GM21717 (cell line): ENCODE measurements at regions not wholly inside any gene's neighbourhood (a gene's known extent, or its start where the extent isn't known, plus 50 kb on each side); places are given as distances from the start of the nearest gene placed in this dataset.

ENCODE experiments used
- ATAC-seq: cut with Tn5 transposase; IDR thresholded peaks from one replicate; pipeline ENCODE4 v1.9.1; 2021; ENCODE audit warnings: mild to moderate bottlenecking, moderate library complexity; ENCODE audit not compliant: unreplicated experiment

DNA sequence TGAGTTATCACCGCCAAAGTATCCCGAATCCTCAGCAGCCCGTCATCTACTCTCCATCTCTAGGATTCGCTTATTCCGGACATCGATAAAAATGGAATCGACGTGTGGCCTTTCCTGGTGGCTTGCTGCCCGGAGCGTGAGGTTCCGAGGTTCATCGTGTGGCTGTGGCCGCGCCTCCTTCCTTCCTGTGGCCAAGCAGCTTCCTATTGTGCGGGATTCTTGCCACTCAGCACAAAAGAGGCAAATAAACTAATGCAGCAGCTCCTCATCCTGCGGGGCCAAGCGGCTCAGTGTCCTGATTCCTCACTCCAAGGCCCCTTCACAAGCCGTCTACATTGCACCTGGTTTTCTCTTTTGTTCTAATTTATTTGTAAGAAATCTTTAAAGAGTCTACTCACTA lies 800.9 kb downstream of the CDH9 start:
- ATAC-seq, result no peak

DNA sequence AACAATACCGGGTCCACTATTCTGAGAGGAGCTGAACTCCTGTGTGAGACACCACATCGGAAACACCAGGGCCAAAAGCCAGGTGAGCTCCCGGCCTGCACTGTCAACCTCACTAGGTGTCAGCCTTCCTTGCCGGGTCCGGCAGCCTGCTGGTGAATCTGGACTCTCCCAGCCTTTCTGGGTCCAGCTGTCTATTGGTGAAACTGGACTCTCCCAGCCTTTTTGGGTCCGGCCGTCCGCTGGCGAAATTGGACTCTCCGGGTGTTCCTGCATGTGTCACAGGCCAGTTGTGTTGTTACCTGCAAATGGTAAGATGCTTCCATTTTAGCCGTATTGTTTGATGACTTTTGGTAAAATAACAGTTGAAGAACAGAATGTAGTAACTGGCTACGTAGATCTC lies 801.5 kb downstream of the CDH9 start:
- no peak for ATAC-seq

DNA sequence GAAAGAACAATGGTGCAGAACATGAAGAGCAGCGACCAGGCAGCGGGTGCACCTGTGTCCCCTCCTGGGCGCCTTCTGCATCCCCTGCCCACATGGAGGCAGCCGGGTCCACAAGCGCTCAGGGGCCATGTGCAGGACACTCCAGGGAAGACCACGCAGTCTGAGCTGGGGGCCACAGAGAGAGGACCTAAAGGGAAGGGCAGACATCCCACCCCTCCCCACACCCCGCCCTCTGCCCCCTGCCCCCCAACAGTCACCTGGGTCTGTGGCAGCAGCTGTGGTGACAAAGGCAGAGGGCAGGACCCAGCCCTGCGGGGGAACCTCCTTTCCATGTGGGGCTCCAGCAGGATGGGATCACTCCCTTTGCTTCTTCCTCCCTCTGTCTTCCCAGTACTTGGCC lies 805.7 kb downstream of the CDH9 start:
- no peak for ATAC-seq

DNA sequence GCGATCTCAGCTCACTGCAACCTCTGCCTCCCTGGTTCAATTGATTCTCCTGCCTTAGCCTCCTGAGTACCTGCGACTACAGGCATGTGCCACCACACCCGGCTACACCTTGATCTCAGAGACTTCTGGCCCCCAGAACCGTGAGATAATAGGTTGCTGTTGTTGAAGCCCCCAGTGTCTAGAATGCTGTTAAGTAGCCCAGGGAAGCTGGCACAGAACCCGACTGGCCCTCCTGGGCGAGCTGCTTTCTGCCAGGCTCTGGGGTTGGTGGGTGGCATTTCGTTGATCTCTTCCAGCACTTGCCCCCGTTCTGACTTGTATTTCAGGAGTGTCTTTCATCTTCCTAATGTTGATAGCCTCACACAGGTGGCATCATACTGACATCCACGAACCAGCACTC lies 807.1 kb downstream of the CDH9 start:
- no peak for ATAC-seq

DNA sequence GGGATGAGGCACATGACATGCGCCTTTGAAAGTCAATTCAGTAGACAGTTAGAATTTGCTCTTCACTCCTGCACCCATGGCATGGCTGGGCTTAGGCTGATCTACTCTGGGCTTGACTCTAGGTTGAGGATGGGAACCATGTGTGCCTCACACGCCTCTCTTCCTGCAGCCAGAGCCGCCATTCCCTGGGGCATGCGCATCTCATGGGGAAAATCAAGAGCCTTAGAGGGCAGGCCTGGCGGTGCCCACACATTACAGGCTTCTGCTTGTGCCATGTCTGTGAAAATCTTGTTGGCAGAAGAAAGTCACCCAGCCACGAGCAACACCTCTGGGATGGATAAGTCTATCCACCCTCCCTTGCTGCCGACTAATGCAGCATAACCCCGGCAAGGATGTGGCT lies 808.5 kb downstream of the CDH9 start:
- no peak for ATAC-seq

DNA sequence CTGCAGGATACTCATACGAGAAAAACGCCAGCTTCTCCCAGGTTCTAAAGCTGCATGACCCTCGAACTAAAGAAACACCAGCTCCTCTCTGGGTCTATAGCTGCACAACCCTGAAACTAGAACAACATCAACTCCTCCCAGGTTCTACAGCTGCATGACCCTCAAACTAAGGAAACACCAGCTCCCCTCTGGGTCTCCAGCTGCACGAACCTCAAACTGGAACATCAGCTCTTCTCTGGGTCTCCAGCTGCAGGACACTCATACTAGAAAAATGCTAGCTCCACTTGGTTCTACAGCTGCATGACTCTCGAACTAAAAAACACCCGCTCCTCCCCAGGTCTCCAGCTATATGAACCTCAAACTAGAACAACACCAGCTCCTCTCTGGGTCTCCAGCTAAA lies 811.1 kb downstream of the CDH9 start:
- no peak for ATAC-seq

DNA sequence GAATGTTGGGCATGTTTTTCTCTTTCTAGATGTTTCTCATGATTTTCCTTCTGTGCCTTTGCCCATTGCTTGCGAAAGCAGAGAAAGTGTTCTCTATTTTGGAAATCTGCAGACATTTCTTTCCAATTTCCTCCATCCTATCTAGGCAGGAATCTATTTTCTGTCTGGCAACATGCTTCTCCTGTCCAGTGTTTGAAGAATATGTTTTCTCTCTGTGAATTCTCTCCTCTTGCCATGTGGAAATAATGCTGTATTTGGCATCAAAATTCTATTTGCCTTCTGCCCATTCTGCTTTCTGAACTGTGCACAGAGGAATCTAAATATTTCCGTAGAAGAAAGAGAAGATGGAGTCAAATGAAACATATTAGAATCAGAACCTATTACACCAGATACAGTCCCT lies 833.3 kb downstream of the CDH9 start:
- ATAC-seq, result no peak

DNA sequence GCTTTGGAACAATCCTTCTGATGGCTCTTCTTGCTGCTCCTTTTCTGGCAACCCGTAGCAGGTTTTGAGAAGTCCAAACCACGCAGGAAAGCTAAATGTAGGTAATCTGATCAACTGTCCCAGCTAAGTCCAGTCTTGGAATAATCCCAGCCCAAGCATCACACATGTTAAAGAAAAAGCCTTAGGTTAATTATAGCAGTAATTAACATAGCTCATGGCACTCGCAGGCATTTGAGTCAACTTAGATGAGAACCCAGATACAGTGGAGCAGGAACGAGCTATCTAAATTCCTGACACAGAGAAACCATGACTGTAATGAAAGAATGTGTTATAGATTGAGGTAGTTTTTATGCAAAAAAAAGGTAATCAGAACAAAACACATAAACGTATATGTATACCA lies 844.8 kb downstream of the CDH9 start:
- no peak for ATAC-seq

DNA sequence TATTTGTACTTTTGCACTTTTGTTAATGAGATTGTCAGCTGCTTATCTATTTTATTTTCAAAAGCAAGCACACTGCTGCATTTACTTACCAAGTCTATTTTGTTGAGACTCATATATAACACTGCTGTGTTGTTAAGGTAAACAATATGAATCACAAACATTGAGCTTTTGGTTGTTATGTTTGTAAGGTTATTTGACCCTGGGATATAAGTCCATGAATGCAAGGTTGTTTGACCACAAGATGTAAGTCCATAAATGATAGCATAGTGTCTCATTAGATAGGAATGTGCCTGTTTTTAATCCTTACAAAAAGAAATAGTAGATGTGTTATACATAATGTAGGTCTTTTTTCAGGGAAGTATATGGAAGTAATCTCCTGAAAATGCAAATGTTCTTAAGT lies 845.9 kb downstream of the CDH9 start:
- ATAC-seq, result no peak

DNA sequence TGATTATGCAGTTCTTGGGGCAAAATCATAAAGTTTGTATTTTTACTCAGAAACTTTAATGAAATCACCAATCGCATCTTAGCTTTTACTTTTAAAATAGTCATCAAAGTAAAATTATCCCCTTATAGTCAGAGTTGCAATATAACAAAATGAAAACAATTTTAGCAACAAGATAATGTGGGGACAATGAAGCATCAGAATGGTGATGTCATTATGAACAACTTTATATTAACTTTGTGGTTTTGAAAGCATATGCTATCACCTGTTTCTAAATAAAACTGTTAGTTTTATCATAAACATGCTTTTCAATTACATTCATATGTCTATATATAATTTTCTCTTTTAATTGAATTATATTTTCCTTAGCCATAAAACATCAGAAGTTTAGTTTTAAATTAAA lies 856.8 kb downstream of the CDH9 start:
- ATAC-seq, result no peak

DNA sequence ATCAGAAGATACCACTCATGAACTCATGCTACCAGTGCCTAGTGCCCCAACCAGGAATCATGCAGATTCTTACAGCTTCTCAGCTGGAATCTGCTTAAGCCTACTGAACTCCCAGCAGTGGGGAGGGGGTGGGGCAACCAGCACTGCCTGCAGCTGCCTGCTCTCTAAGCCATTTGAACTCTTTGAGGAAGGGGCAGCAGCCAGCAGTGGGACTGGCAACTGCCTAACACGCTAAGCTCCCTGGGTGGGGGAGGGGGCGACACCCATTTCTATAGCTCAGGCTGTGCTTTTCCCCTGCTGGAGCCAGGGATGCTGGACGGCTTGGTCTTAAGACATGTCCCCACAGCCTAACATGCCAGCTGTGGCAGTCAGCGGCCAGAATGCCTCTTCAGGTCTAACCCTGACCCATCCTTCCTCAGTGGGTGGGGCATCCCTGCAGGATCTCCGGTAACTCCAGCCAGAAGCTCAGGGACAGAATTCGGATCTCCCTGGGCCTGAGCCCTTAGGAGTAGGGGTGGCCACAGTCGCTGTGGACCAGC lies 889.7 kb downstream of the CDH9 start:
- ATAC-seq, result no peak

DNA sequence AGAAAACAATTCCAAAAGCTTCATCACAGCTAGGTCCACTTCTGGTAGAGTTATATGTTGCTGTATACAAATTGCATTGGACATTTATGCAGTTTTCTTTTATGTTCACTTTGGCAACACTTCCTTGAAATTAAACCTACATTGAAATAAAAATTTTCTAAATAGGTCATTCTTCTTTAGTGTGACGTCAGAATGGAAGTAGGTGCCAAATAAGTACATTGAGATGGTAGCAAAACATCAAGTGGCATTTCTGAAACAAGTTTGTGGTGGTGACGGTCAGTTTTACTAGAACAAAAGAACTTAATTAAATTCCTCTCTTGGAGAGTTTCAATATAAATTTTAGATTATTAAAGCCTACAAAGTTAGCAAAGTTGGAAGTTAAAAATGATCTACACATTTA lies 895.1 kb downstream of the CDH9 start:
- no peak for ATAC-seq

DNA sequence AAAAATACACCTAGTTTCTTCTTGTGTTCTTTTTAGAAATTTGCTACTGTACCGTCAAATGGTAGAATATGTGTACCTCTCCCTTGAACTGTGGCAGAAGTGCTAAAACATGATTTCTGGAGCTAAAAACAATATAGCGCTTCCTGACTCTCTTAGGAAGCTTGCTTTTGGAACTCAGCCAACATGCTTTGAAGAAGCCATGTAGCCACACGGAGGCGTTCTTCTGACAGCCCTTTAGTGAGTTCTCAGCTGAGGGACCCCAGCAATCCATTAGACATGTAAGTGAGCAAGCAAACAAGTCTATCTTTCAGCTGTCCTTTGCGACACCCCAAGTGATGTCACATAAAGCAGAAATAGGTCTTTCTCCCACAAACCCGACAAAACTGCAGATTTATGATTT lies 917.0 kb downstream of the CDH9 start:
- ATAC-seq, result no peak

DNA sequence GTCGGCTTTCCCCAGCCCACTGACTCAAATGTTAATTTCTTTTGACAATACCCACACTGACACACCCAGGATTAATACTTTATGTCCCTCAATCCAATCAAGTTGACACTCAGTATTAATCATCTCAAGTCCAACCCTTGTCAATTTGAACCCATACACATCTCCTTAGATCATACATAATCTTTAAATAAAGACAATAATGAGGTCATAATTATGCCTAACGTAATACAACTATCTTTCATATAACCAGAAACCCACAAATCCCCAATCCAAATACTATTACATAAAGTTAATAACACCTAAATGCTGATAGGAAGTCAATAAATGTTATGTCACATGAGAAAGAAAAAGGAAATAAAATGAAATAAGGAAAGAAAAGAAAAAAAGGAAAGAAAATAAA lies 934.2 kb downstream of the CDH9 start:
- ATAC-seq, result no peak

DNA sequence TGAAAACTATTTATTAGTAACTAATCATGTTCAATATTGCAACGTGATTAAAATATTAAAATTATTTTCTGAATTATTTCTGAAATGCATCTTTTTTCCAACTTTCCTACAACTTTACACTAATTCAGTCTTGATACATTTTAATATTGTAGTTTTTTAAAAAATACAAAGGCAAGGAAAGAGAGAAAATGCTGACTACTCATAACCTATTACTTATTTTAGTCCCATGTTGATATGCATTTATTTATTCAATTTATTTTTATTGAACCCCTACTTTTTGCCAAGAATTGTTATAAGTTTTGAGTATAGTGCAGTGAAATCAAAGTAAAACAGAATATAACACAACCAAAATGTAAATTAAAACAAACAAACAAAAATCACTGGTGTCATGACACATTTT lies 978.2 kb downstream of the CDH9 start:
- ATAC-seq, result no peak

DNA sequence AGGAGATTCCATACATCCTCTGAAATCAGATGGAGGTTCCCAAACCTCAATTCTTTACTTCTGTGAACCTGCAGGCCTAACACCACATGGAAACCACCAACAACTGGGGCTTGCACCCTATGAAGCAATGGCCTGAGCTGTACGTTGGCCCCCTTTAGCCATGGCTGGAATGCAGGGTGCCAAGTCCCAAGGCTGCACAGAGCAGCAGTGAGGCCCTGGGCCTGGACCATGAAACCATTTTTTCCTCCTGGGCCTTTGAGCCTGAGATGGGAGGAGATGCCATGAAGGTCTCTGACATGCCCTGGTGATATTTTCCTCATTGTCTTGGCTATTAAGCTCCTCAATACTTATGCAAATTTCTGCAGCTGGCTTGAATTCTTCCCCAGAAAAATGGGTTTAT lies 983.8 kb downstream of the CDH9 start:
- no peak for ATAC-seq

DNA sequence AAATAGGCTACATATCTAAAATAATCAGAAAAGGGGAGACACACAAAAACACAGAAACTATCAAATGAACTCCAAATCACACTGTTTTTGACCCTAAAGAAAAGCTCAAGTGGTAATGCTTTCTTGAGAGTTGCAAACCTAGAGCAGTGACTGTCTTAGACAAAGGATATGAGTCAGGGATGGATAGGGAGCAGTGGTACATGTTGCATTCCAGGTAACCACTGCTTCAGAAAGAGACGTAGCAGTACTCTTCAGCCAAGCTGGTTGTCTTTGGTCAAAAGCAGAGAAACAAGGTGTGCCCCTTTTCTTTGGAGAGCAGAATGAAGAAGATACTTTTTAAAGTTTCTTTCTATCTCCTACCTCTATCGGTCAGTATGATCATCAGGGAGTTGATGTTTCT lies 1003.6 kb downstream of the CDH9 start:
- no peak for ATAC-seq

DNA sequence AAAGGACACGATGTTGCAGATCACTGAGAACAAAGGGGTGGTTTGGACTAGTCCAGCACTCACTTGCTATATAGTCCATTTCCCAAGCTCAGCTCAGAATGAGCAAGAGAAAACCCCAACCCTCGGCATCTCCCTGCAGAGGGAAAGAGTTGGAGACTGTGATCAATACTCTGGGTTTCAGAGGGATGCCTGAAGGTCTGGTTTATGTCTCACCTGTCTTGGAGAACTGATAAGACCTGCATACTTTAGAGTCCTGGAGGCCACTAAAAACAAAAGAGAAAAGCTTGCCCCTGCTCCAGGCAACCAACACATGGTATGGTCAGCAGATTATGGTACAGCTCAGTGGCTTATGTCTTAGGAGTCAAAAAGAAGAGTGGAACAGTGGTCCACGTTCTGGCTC lies 1006.9 kb downstream of the CDH9 start:
- ATAC-seq, result no peak

DNA sequence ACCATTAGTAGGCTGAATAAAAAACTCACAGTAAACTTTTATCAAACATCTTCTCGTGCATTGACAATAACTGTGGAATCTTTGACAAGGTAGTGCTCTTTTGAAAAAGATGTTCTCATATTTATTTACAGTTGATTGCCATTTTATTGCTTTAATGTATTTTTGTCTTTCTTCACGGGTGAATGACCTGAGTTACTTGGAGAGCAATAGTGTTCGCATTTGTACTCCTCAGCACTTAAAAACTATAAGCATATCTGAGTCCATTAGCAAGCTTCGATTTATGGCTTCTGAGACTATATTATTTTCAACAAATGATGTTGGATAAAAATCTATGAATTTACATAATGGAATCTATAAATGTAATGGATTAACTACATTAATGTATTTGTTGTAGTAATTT lies 1012.3 kb downstream of the CDH9 start:
- ATAC-seq, result no peak

DNA sequence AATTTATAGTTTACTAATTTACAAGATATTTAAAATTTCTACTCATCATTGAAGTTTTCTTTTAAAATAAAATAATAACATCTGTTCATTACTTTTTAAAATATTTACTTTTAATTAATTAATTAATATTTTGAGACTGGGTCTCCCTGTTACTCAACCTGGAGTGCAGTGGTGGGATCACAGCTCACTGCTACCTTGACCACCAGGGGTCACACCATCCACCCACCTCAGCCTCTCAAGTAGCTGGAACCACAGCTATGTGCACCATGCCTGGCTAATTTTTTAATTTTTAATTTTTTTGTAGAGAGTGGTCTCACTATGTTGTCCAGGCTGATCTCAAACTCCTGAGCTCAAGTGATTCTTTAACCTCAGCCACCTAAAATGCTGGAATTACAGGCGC lies 1013.6 kb downstream of the CDH9 start:
- ATAC-seq, result no peak

DNA sequence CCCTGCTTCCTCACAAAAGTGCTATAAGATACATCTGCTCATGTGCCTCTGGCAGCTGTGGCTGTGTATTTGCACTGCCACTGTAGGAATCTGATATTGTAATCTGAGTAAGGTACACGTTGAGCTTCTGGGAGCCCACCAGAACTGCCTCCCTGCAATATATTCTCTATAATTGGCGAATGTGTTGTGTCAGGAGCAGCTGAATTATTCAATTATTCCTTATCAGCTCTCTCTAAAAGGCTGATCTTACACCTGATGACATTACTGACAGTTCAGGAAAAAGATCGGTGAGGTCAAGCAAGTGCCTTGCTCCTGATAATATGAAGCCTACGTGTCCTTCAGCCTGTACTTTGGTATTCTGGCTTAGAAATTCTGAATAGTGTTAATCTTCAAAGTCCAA lies 1015.0 kb downstream of the CDH9 start:
- no peak for ATAC-seq

DNA sequence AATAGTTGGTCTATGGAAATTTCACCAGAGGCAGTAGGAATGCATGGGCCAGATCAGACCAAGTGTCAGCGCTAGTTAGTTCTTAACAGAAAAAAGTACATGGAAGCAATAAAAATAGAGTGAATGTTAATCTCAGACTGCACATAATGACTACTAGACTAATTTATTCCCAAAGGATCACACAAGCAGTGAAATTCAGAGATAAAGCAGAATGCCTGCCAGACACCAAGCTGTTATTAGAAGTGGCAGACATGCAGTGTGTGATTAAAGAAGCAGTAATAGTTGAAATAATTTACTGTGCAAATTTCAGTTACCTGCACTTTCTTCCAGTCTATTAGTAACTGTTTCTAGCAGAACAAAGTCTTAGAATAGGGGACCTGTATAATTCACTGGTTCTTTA lies 1024.2 kb downstream of the CDH9 start:
- no peak for ATAC-seq

DNA sequence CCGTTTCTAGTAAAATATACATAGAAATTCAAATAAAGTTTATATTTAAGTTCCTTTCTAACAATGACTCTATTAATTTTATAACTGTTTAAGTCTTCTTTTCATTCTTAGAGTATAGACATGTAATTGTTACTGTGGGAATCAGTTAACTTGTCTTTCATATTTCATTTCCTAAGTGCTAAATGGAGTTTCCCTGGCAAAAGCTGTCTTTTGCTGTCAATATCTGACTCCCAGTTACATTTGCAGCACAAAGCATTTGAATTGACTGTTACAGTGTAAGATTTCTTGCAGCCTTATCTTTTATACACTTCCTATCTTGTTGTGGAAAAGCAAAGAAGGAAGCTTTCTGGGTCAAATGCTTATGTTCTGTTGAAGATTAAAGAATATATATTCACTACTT lies 1026.3 kb downstream of the CDH9 start:
- ATAC-seq, result no peak

DNA sequence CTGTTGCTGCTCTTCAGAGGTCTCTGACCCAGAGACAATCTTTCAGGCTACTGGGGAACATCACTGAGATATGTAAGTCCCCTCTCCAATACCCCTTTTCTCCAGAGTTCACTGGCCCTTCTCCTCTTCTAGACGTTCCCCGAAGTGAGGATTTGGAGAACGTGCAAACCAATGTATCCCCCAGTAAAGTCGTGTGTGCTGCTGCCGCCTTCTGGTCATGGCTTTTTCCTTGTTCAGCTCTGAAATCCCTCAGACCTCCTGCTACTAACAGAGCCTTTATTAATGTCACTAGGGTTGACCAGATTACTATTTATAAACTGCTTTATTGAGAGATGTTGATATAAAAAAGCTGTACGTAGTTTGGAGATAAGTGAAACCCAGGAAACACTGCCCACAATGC lies 1028.6 kb downstream of the CDH9 start:
- no peak for ATAC-seq
